Nephron progenitor cell (in vitro differentiated cells): ENCODE measurements at regions not wholly inside any gene's neighbourhood (a gene's known extent, or its start where the extent isn't known, plus 50 kb on each side); places are given as distances from the start of the nearest gene placed in this dataset.

Experiments used
- DNase-seq: peaks from one replicate; pipeline ENCODE4 v3.0.0; 2021
- H3K27ac Mint-ChIP-seq: 2 replicates; pipeline ENCODE4 v1.8.0; 2021; ENCODE audit warnings: mild to moderate bottlenecking, moderate library complexity, mixed read lengths
- H3K27me3 Mint-ChIP-seq: 2 replicates; pipeline ENCODE4 v1.8.0; 2021; ENCODE audit warnings: mild to moderate bottlenecking, low read depth, mixed read lengths; ENCODE audit not compliant: poor library complexity
- H3K36me3 Mint-ChIP-seq: 2 replicates; pipeline ENCODE4 v1.8.0; 2021; ENCODE audit warnings: low read depth, mixed read lengths
- H3K4me1 Mint-ChIP-seq: 2 replicates; pipeline ENCODE4 v1.8.0; 2021; ENCODE audit warnings: mixed read lengths
- H3K4me3 Mint-ChIP-seq: 2 replicates; pipeline ENCODE4 v1.8.0; 2021; ENCODE audit warnings: mild to moderate bottlenecking, moderate library complexity, mixed read lengths
- H3K9me3 Mint-ChIP-seq: 2 replicates; pipeline ENCODE4 v1.8.0; 2021; ENCODE audit warnings: mild to moderate bottlenecking, moderate library complexity, mixed read lengths
- TF ChIP-seq, protein P1 (sequence below): fragments of 200-600 bp; sonication (generic); IDR thresholded peaks from 2 replicates; pipeline ENCODE4 v1.5.0; 2021; ENCODE audit warnings: antibody characterized with exemption

DNA sequence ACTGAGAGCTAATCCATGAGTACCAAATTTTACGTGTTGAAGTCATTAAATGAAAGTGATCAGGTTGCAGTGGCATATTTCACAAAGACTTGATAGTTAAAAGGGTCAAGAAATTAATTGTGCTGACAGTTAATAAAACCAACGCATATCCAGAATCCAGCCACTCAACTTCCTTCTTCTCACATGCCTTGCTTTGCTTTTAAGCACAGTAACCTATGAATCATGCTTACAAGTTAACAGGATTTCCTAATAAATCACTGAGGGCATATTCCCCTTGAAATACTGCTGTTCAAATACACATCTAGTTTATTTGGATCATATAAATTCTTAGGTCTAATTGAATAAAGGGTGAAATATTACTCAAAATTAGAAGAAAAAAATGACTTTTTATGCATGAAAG, 801.5 kb upstream of the EPHA6 start:
- H3K27me3 Mint-ChIP-seq: no peaks in the 10 kb centered on the region
- no peaks in the 10 kb centered on the region for H3K9me3 Mint-ChIP-seq
- TF ChIP-seq, protein P1, sequence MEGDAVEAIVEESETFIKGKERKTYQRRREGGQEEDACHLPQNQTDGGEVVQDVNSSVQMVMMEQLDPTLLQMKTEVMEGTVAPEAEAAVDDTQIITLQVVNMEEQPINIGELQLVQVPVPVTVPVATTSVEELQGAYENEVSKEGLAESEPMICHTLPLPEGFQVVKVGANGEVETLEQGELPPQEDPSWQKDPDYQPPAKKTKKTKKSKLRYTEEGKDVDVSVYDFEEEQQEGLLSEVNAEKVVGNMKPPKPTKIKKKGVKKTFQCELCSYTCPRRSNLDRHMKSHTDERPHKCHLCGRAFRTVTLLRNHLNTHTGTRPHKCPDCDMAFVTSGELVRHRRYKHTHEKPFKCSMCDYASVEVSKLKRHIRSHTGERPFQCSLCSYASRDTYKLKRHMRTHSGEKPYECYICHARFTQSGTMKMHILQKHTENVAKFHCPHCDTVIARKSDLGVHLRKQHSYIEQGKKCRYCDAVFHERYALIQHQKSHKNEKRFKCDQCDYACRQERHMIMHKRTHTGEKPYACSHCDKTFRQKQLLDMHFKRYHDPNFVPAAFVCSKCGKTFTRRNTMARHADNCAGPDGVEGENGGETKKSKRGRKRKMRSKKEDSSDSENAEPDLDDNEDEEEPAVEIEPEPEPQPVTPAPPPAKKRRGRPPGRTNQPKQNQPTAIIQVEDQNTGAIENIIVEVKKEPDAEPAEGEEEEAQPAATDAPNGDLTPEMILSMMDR: no peak
- H3K4me1 Mint-ChIP-seq: no peaks in the 10 kb centered on the region
- H3K36me3 Mint-ChIP-seq: no peaks in the 10 kb centered on the region
- no peak overlapping the region for H3K4me3 Mint-ChIP-seq
- H3K27ac Mint-ChIP-seq: no peak overlapping the region
- DNase-seq: no peak

DNA sequence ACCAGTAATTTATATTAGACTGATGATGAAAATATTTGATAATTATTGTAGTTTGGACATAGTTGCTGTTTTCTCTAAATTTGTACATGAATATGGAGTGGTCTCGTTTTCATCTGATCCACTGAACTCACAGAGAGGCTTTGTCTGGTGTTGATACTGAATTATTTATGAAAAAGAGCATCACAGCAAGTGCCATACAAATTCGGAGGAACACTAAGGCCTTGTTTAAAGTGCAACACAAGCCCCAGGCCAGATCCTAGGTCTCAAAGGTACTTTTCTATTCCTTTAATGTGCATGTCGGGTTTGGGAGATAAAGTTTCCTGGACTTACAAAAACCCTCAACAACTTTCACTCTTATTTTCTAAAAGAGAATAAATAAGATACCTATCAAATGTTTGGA, 796.8 kb upstream of the EPHA6 start:
- H3K36me3 Mint-ChIP-seq: no peaks in the 10 kb centered on the region
- H3K4me3 Mint-ChIP-seq: no peak overlapping the region
- TF ChIP-seq, protein P1: no peak
- no peaks in the 10 kb centered on the region for H3K9me3 Mint-ChIP-seq
- no peaks in the 10 kb centered on the region for H3K27me3 Mint-ChIP-seq
- no peaks in the 10 kb centered on the region for H3K4me1 Mint-ChIP-seq
- no peak for DNase-seq
- no peak overlapping the region for H3K27ac Mint-ChIP-seq

DNA sequence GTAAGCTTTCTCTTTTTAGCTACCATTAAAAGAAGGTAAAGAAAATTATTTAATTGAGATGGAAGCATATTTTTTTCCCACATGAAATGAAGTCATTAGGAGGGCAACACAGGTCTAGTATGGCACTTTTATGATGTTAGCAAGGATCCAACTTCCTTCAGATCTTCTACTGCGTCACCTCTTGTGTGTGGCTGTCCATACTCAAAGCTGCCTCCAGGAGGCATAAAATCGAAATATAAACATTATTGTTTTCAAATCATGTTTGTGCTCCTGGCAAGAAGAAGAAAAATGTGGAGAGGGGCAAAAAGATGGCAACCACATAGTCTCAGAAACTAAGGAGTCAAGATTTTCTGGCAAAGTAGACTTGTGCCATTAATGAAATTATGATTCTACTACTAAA, 791.7 kb upstream of the EPHA6 start:
- peaks cover 3% of the 10 kb centered on the region for H3K27me3 Mint-ChIP-seq
- H3K9me3 Mint-ChIP-seq: no peaks in the 10 kb centered on the region
- H3K36me3 Mint-ChIP-seq: no peaks in the 10 kb centered on the region
- H3K4me3 Mint-ChIP-seq: no peak overlapping the region
- H3K27ac Mint-ChIP-seq: no peak overlapping the region
- DNase-seq: no peak
- TF ChIP-seq, protein P1: no peak
- no peaks in the 10 kb centered on the region for H3K4me1 Mint-ChIP-seq

DNA sequence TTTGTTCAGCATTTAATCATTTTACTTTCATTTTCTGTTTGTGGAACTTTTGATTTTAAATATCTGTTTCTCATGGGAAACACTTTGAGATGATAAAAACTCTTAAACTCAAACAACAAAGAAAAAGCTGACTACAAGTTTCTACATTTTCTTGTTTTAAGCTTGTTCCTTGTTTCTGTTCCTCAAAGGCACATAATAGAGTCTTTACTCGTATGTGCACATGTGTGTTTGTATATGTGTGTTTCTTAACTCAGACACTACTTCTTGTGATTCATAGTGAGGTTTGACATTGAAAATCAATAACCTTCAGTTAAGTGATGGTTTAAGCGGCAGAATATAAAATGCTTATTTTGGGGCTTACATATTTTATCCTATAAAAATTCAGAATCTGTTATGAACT, 786.7 kb upstream of the EPHA6 start:
- TF ChIP-seq, protein P1: no peak
- Mint-ChIP-seq H3K27ac (no peak overlapping the region), H3K4me1 (no peaks in the 10 kb centered on the region), H3K36me3 (no peaks in the 10 kb centered on the region), H3K4me3 (no peak overlapping the region), H3K9me3 (no peaks in the 10 kb centered on the region), H3K27me3 (peaks cover 3% of the 10 kb centered on the region)
- DNase-seq: no peak

DNA sequence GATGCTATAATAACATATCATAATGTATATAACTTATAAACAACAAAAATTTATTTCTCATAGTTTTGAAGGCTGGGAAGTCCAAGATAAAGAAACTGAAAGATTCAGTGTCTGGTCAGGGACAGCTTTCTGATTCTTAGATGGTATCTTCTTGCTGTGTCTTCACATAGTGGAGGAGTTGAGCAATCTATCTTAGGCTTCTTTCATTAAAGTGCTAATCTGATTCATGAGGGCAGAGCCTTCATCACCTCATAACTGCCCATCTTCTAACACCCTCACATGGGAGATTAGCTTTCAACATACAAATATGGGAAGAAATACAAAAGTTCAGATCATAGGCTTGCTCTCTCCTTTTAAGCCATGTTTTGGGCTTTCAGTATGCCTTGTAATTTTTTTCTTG, 774.8 kb upstream of the EPHA6 start:
- no peaks in the 10 kb centered on the region for H3K4me1 Mint-ChIP-seq
- no peak for DNase-seq

DNA sequence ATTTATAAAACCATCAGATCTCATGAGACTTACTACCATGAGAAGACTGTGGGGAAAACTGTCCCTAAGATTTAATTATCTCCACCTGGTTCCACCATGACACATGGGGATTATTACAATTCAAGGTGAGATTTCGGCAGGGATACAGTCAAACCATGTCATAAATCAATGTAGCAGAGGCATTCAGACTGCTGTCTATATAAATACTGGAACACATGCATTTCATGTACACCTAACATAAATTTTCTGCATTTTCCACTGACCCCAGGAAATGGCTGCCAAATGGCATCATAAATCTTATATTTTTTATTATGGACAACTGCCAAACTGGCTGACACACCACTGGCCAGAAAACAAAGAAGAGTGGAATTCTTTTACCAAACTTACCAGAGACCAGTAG, 755.1 kb upstream of the EPHA6 start:
- TF ChIP-seq, protein P1: no peak
- Mint-ChIP-seq H3K27me3 (peaks cover 3% of the 10 kb centered on the region), H3K9me3 (no peaks in the 10 kb centered on the region)

More for the DNA sequence above, 774.8 kb upstream of the EPHA6 start:
- TF ChIP-seq, protein P1: no peak
- Mint-ChIP-seq H3K9me3 (no peaks in the 10 kb centered on the region), H3K27me3 (no peaks in the 10 kb centered on the region), H3K4me3 (no peak overlapping the region), H3K27ac (no peak overlapping the region), H3K36me3 (no peaks in the 10 kb centered on the region)

More for the DNA sequence above, 755.1 kb upstream of the EPHA6 start:
- no peak for DNase-seq
- H3K4me3 Mint-ChIP-seq: no peak overlapping the region
- H3K4me1 Mint-ChIP-seq: no peaks in the 10 kb centered on the region
- no peak overlapping the region for H3K27ac Mint-ChIP-seq
- no peaks in the 10 kb centered on the region for H3K36me3 Mint-ChIP-seq
